ENCODE measurements at regions not wholly inside any gene's neighbourhood (a gene's known extent, or its start where the extent isn't known, plus 50 kb on each side); places are given as distances from the start of the nearest gene placed in this dataset.

GRCh38 chr1:57850176-57850940 is 426.5 kb upstream of the DAB1 start:
- TF ChIP-seq, protein P1, sequence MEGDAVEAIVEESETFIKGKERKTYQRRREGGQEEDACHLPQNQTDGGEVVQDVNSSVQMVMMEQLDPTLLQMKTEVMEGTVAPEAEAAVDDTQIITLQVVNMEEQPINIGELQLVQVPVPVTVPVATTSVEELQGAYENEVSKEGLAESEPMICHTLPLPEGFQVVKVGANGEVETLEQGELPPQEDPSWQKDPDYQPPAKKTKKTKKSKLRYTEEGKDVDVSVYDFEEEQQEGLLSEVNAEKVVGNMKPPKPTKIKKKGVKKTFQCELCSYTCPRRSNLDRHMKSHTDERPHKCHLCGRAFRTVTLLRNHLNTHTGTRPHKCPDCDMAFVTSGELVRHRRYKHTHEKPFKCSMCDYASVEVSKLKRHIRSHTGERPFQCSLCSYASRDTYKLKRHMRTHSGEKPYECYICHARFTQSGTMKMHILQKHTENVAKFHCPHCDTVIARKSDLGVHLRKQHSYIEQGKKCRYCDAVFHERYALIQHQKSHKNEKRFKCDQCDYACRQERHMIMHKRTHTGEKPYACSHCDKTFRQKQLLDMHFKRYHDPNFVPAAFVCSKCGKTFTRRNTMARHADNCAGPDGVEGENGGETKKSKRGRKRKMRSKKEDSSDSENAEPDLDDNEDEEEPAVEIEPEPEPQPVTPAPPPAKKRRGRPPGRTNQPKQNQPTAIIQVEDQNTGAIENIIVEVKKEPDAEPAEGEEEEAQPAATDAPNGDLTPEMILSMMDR (IDR thresholded peaks at IDR 0.05), result no peak
- no peak overlapping the region for H3K27ac ChIP-seq
- H3K9me3 ChIP-seq, result no peaks in the 10 kb centered on the region
- intact Hi-C loops (cut with DNase I), result no loop called here
- H3K36me3 ChIP-seq, result no peaks in the 10 kb centered on the region
- H3K27me3 ChIP-seq (ENCODE audit: low read depth), result no peaks in the 10 kb centered on the region
- no peaks in the 10 kb centered on the region for H3K4me1 ChIP-seq
- no peak overlapping the region for H3K4me3 ChIP-seq
- DNase-seq (no peak), ATAC-seq (no peak)

DNA sequence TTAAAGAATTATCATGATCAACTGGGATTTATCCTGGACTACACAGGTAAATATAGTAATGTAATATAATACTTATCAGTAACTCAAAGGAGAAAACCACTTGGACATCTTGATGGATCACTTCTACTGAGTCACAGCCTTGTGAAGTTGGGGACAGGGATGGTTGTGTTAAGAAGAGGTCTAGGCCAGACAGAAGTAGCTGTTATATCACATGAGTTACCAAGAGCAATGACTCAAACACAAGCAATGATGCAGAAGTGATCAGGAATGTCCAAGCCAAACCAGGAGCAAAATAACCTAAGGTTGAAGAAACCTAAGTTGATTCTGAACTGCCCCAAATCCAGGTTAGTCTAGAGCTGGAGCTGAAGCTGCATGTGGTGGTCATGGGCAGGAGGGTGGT is 424.5 kb upstream of the DAB1 start:
- TF ChIP-seq, protein P1 (IDR thresholded peaks at IDR 0.05), result no peak
- Histone ChIP-seq H3K4me1 (no peaks in the 10 kb centered on the region), H3K9me3 (no peaks in the 10 kb centered on the region), H3K4me3 (no peak overlapping the region), H3K27me3 (ENCODE audit: low read depth) (no peaks in the 10 kb centered on the region), H3K36me3 (no peaks in the 10 kb centered on the region), H3K27ac (no peak overlapping the region)
- no peak for DNase-seq
- intact Hi-C loops (cut with DNase I), result no loop called here
- no peak for ATAC-seq

- no peaks in the 10 kb centered on the region for H3K4me1 ChIP-seq
- no peaks in the 10 kb centered on the region for H3K27me3 ChIP-seq (ENCODE audit: low read depth)
- TF ChIP-seq, protein P1 (IDR thresholded peaks at IDR 0.05), result no peak
- intact Hi-C loops (cut with DNase I), result no loop called here
- DNase-seq (no peak), ATAC-seq (no peak)
- H3K4me3 ChIP-seq, result no peak overlapping the region
- no peak overlapping the region for H3K27ac ChIP-seq
- H3K36me3 ChIP-seq, result no peaks in the 10 kb centered on the region
- peaks cover 4% of the 10 kb centered on the region for H3K9me3 ChIP-seq
Observed at GRCh38 chr1:57845041-57845440, 421.2 kb upstream of the DAB1 start.

- TF ChIP-seq, protein P1 (IDR thresholded peaks at IDR 0.05), result no peak
- Histone ChIP-seq H3K27ac (no peak overlapping the region), H3K4me3 (no peak overlapping the region), H3K4me1 (no peaks in the 10 kb centered on the region), H3K36me3 (no peaks in the 10 kb centered on the region), H3K27me3 (ENCODE audit: low read depth) (no peaks in the 10 kb centered on the region), H3K9me3 (peaks cover 4% of the 10 kb centered on the region)
- no peak for ATAC-seq
- no peak for DNase-seq
- intact Hi-C loops (cut with DNase I), result no loop called here
Observed at GRCh38 chr1:57844382-57844980, 420.6 kb upstream of the DAB1 start.

GRCh38 chr1:57843760-57844159 is 419.9 kb upstream of the DAB1 start:
- TF ChIP-seq, protein P1 (IDR thresholded peaks at IDR 0.05), result no peak
- Histone ChIP-seq H3K9me3 (peaks cover 4% of the 10 kb centered on the region), H3K36me3 (no peaks in the 10 kb centered on the region), H3K4me1 (no peaks in the 10 kb centered on the region), H3K27ac (no peak overlapping the region), H3K4me3 (no peak overlapping the region), H3K27me3 (ENCODE audit: low read depth) (no peaks in the 10 kb centered on the region)
- no peak for ATAC-seq
- DNase-seq, result no peak
- intact Hi-C loops (cut with DNase I), result no loop called here
